ENCODE measurements at regions not wholly inside any gene's neighbourhood (a gene's known extent, or its start where the extent isn't known, plus 50 kb on each side); places are given as distances from the start of the nearest gene placed in this dataset.

- peaks cover 9% of the 10 kb centered on the region for H3K4me1 ChIP-seq (ENCODE audit: insufficient read depth)
- DNase-seq (ENCODE audit: low spot score): peak; percentile 22
- no peaks in the 10 kb centered on the region for H4K20me1 ChIP-seq (ENCODE audit: insufficient read depth, poor library complexity, severe bottlenecking)
- TF ChIP-seq EZH2 (IDR thresholded peaks at IDR 0.05; ENCODE audit: borderline replicate concordance): no peak
- no peak for TF ChIP-seq CTCF (IDR thresholded peaks at IDR 0.05; ENCODE audit: poor library complexity)
- no peak for TF ChIP-seq EZH2phosphoT487 (IDR thresholded peaks at IDR 0.05; ENCODE audit: low read depth, severe bottlenecking, unreplicated experiment)
- no peaks in the 10 kb centered on the region for H3K27me3 ChIP-seq
- peak overlapping the region; percentile 17 for H3K27ac ChIP-seq
- H3K9me2 ChIP-seq (replicated peaks; ENCODE audit: insufficient read depth): no peaks in the 10 kb centered on the region
- H3K36me3 ChIP-seq (replicated peaks; ENCODE audit: insufficient read depth, low read depth): no peaks in the 10 kb centered on the region
- no peak overlapping the region for H2AFZ ChIP-seq
- H3K4me3 ChIP-seq: no peak overlapping the region
- H3K4me2 ChIP-seq: peak overlapping the region; percentile 18
- H3K79me2 ChIP-seq: no peaks in the 10 kb centered on the region
- no peaks in the 10 kb centered on the region for H3K9me3 ChIP-seq (ENCODE audit: low read depth)
- WGBS (ENCODE audit: low lambda C conversion rate, missing lambda C conversion rate): 40% methylated on average over 6 of the region's 6 CpGs
Measured at GRCh38 chr10:10872035-10872673, 145.5 kb upstream of the CELF2 start.

GRCh38 chr10:10872764-10873163, 144.9 kb upstream of the CELF2 start:
- no peak for DNase-seq (ENCODE audit: low spot score)
- Histone ChIP-seq H2AFZ (no peak overlapping the region), H3K4me3 (no peak overlapping the region), H3K4me2 (peak overlapping the region; percentile 18), H3K9me3 (ENCODE audit: low read depth) (no peaks in the 10 kb centered on the region), H3K27me3 (no peaks in the 10 kb centered on the region), H3K36me3 (replicated peaks; ENCODE audit: insufficient read depth, low read depth) (no peaks in the 10 kb centered on the region), H3K79me2 (no peaks in the 10 kb centered on the region), H3K9me2 (replicated peaks; ENCODE audit: insufficient read depth) (no peaks in the 10 kb centered on the region), H3K27ac (peak overlapping the region; percentile 17), H3K4me1 (ENCODE audit: insufficient read depth) (peaks cover 9% of the 10 kb centered on the region), H4K20me1 (ENCODE audit: insufficient read depth, poor library complexity, severe bottlenecking) (no peaks in the 10 kb centered on the region)
- TF ChIP-seq EZH2phosphoT487 (IDR thresholded peaks at IDR 0.05; ENCODE audit: low read depth, severe bottlenecking, unreplicated experiment): no peak
- TF ChIP-seq CTCF (IDR thresholded peaks at IDR 0.05; ENCODE audit: poor library complexity): no peak
- no peak for TF ChIP-seq EZH2 (IDR thresholded peaks at IDR 0.05; ENCODE audit: borderline replicate concordance)
- 55% methylated on average over 2 of the region's 2 CpGs for WGBS (ENCODE audit: low lambda C conversion rate, missing lambda C conversion rate)

- TF ChIP-seq EZH2 (IDR thresholded peaks at IDR 0.05; ENCODE audit: borderline replicate concordance): no peak
- no peak overlapping the region for H3K4me3 ChIP-seq
- no peaks in the 10 kb centered on the region for H3K9me3 ChIP-seq (ENCODE audit: low read depth)
- H3K9me2 ChIP-seq (replicated peaks; ENCODE audit: insufficient read depth): no peaks in the 10 kb centered on the region
- WGBS (ENCODE audit: low lambda C conversion rate, missing lambda C conversion rate): 78% methylated on average over 4 of the region's 4 CpGs
- H3K4me1 ChIP-seq (ENCODE audit: insufficient read depth): peaks cover 9% of the 10 kb centered on the region
- no peaks in the 10 kb centered on the region for H3K27me3 ChIP-seq
- H3K27ac ChIP-seq: peak overlapping the region; percentile 17
- peak overlapping the region; percentile 18 for H3K4me2 ChIP-seq
- H4K20me1 ChIP-seq (ENCODE audit: insufficient read depth, poor library complexity, severe bottlenecking): no peaks in the 10 kb centered on the region
- no peaks in the 10 kb centered on the region for H3K36me3 ChIP-seq (replicated peaks; ENCODE audit: insufficient read depth, low read depth)
- no peaks in the 10 kb centered on the region for H3K79me2 ChIP-seq
- no peak for DNase-seq (ENCODE audit: low spot score)
- no peak overlapping the region for H2AFZ ChIP-seq
Measured at GRCh38 chr10:10873289-10873688, 144.4 kb upstream of the CELF2 start.

- H3K27me3 ChIP-seq: no peaks in the 10 kb centered on the region
- no peak overlapping the region for H2AFZ ChIP-seq
- TF ChIP-seq EZH2phosphoT487 (IDR thresholded peaks at IDR 0.05; ENCODE audit: low read depth, severe bottlenecking, unreplicated experiment) (no peak), CTCF (IDR thresholded peaks at IDR 0.05; ENCODE audit: poor library complexity) (no peak), EZH2 (IDR thresholded peaks at IDR 0.05; ENCODE audit: borderline replicate concordance) (no peak)
- 93% methylated on average over 3 of the region's 3 CpGs for WGBS (ENCODE audit: low lambda C conversion rate, missing lambda C conversion rate)
- H3K36me3 ChIP-seq (replicated peaks; ENCODE audit: insufficient read depth, low read depth): no peaks in the 10 kb centered on the region
- H3K27ac ChIP-seq: no peak overlapping the region
- H3K9me2 ChIP-seq (replicated peaks; ENCODE audit: insufficient read depth): no peaks in the 10 kb centered on the region
- no peak overlapping the region for H3K4me3 ChIP-seq
- peaks cover 9% of the 10 kb centered on the region for H3K4me1 ChIP-seq (ENCODE audit: insufficient read depth)
- no peak for DNase-seq (ENCODE audit: low spot score)
- no peaks in the 10 kb centered on the region for H4K20me1 ChIP-seq (ENCODE audit: insufficient read depth, poor library complexity, severe bottlenecking)
- H3K9me3 ChIP-seq (ENCODE audit: low read depth): no peaks in the 10 kb centered on the region
- H3K4me2 ChIP-seq: no peak overlapping the region
- H3K79me2 ChIP-seq: no peaks in the 10 kb centered on the region
Measured at GRCh38 chr10:10873915-10874314, 143.8 kb upstream of the CELF2 start.
